Right atrium auricular region (tissue), 2 donors: ENCODE measurements at regions not wholly inside any gene's neighbourhood (a gene's known extent, or its start where the extent isn't known, plus 50 kb on each side); places are given as distances from the start of the nearest gene placed in this dataset.

Experiments
- DNase-seq: peaks from one replicate; pipeline ENCODE4 v3.0.0-alpha.2; 2019; ENCODE audit warnings: low spot score
- H3K27ac ChIP-seq, 2 donors: fragments of 200-600 bp; sonication (generic); 1 replicate in 1 of 2; 2 replicates in 1 of 2; pipeline ENCODE4 v1.5.1; 2016 to 2019
- H3K27me3 ChIP-seq, 2 donors: fragments of 200-600 bp; sonication (generic); one replicate each; pipeline versions ENCODE4 v1.5.1 to v1.6.0; 2017 to 2019
- H3K36me3 ChIP-seq: fragments of 200-600 bp; sonication (generic); one replicate; pipeline ENCODE4 v1.5.1; 2016
- H3K4me1 ChIP-seq, 2 donors: fragments of 200-600 bp; sonication (generic); one replicate each; pipeline versions ENCODE4 v1.5.1 to v1.6.0; 2017 to 2019
- H3K4me3 ChIP-seq, 2 donors: fragments of 200-600 bp; sonication (generic); 1 replicate in 1 of 2; 2 replicates in 1 of 2; pipeline ENCODE4 v1.5.1; 2017 to 2019; ENCODE audit warnings: mild to moderate bottlenecking in 1 of 2, moderate library complexity in 1 of 2
- H3K9me3 ChIP-seq, 2 donors: fragments of 200-600 bp; sonication (generic); one replicate each; pipeline ENCODE4 v1.5.1; 2019
- TF ChIP-seq, protein P1 (sequence below), 2 donors: fragments of 200-600 bp; sonication (generic); IDR thresholded peaks; one replicate each; pipeline ENCODE4 v1.5.1; 2019; ENCODE audit warnings: antibody characterized with exemption in 2 of 2

DNA sequence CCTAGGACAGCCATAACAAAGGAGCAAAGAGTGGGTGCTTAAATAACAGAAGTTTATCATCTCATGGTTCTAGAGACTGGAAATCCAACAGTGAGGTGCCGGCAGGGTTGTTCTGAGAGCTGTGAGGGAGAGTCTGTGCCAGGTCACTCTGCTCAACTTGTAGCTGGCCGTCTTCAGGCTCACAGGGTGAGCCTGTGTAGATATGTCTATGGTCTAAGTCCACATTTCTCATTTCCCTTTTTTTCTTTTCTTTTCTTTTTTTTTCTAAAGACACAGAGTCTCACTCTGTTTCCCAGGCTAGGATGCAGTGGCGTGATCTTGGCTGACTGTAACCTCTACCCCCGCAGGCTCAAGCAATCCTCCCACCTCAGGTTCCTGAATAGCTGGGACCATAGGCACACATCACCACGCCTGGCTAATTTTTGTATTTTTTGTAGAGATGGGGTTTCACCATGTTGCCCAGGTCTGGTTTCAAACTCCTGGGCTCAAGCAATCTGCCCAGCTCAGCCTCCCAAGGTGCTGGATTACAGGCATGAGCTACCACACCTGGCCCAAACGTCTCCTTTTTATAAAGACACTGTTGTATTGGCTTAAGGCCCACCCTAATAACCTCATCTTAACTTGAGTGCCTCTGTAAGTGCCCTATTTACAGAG is 142.2 kb downstream of the SP3 start:
- Histone ChIP-seq H3K27me3 (no peaks in the 10 kb centered on the region), H3K4me1 (no peaks in the 10 kb centered on the region), H3K9me3 (no peaks in the 10 kb centered on the region), H3K36me3 (no peaks in the 10 kb centered on the region), H3K27ac (no peak overlapping the region), H3K4me3 (no peak overlapping the region)
- DNase-seq, result no peak
- TF ChIP-seq, protein P1, sequence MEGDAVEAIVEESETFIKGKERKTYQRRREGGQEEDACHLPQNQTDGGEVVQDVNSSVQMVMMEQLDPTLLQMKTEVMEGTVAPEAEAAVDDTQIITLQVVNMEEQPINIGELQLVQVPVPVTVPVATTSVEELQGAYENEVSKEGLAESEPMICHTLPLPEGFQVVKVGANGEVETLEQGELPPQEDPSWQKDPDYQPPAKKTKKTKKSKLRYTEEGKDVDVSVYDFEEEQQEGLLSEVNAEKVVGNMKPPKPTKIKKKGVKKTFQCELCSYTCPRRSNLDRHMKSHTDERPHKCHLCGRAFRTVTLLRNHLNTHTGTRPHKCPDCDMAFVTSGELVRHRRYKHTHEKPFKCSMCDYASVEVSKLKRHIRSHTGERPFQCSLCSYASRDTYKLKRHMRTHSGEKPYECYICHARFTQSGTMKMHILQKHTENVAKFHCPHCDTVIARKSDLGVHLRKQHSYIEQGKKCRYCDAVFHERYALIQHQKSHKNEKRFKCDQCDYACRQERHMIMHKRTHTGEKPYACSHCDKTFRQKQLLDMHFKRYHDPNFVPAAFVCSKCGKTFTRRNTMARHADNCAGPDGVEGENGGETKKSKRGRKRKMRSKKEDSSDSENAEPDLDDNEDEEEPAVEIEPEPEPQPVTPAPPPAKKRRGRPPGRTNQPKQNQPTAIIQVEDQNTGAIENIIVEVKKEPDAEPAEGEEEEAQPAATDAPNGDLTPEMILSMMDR (IDR thresholded peaks at IDR 0.05), result no peak

DNA sequence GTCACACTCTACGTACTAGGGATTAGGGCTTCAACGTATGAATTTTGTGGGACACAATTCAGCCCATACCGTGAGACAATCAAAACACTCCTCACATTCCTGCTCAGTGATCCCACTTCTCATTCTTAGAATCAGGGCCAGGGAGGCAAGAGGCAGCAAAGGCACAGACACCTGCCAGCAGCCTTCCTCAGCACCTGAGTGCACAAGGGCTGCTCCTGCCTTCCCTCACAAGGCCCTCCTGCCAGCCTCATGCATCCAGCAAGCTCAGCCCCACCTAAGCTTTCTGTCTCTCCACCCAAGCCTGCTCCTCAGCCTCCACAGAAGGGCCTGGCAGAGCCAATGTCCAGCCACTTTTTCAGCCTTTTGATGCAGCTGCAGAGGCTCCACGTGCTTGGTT is 141.6 kb downstream of the SP3 start:
- TF ChIP-seq, protein P1 (IDR thresholded peaks at IDR 0.05), result no peak
- Histone ChIP-seq H3K4me1 (no peaks in the 10 kb centered on the region), H3K9me3 (no peaks in the 10 kb centered on the region), H3K36me3 (no peaks in the 10 kb centered on the region), H3K27me3 (no peaks in the 10 kb centered on the region), H3K27ac (no peak overlapping the region), H3K4me3 (no peak overlapping the region)
- DNase-seq, result no peak

DNA sequence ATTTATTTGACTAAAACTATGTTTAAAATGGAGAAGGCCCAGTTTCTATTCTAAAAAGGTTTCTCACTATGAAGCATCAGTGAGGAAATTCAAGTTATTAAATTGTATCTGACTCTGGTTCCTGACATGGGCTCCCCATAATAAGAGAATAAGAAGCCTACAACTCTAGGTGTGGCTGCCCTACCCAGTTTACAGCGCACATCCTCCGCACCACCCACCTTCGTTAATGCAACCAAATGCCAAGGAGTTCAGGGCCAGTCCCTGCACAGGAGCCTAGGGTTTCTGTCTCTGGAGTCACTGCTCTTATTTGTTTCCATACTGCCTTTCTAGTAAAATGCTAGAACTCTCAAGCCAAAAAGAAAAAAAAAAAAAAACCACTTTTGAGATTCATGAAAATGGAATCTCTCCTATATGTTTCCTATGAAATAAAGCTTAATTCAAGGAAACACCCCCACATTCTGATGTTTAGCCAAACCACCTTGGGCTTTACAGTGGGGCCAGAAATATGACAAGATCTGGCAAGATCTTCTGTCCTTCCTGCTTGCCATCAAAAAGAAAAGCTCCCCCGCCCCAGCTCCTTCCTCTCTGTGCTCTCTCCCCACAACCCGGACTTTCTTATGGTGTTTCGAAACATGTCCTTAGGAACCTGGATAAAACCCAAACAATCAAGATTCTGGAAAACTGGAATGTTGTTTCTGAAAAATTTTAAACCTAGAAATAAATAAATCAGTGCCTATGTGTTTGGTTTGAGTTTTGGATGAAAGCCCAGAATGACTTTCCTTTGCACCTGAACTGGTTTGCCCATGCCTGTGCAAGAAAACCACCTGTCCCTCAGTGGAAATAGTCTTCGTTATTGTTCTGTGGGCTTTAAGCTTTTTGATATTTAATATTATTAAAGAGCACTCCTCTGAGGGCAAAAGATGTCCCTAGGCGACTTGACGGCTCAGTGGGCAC is 136.7 kb downstream of the SP3 start:
- TF ChIP-seq, protein P1 (IDR thresholded peaks at IDR 0.05), result no peak
- no peak overlapping the region for H3K27ac ChIP-seq
- no peaks in the 10 kb centered on the region for H3K27me3 ChIP-seq
- peaks cover 0 to 20% of the 10 kb centered on the region in 2 donors for H3K4me1 ChIP-seq
- H3K36me3 ChIP-seq, result no peaks in the 10 kb centered on the region
- H3K9me3 ChIP-seq, result no peaks in the 10 kb centered on the region
- DNase-seq, result no peak
- H3K4me3 ChIP-seq, result no peak overlapping the region

DNA sequence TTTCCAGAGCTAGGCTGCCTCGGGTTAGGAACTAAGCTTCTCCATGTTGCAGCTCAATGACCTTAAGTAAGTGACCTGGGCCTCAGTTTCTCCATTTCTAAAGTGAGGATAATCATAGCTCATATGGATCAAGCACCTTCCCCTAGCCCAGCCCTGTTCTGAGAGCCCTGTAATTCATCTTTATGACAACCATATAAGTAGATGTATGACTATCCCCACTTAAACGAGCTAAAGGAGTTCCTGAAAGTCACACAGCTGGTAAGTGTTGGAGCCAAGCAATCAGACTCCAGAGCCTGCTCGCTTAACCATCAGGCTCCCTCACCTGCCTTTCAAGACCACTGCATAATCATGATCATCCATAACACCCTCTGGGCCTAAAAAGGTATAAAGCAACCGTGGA is 135.4 kb downstream of the SP3 start:
- peaks cover 0 to 20% of the 10 kb centered on the region in 2 donors for H3K4me1 ChIP-seq
- H3K9me3 ChIP-seq, result no peaks in the 10 kb centered on the region
- TF ChIP-seq, protein P1 (IDR thresholded peaks at IDR 0.05), result no peak
- no peaks in the 10 kb centered on the region for H3K27me3 ChIP-seq
- H3K27ac ChIP-seq, result no peak overlapping the region
- no peaks in the 10 kb centered on the region for H3K36me3 ChIP-seq
- no peak for DNase-seq
- H3K4me3 ChIP-seq, result no peak overlapping the region

DNA sequence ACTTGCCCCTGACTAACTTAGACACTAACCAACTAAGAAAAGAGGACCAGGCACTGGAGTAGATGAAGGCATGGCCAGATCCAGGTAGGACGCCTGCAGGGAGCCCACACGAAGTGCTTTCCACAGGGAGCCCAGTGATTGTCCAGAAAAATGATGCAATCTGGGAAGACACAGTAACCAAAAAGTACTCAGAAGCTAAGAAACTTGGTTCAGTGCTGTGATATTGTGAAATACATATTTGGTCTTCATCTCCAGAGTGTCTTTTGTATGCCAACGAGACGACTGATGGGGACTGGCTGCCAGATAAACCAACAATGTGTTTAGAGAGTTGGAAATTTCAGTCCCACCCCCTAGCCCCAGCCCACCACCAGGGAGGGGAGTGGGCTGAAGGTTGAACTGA is 135.0 kb downstream of the SP3 start:
- TF ChIP-seq, protein P1 (IDR thresholded peaks at IDR 0.05), result no peak
- Histone ChIP-seq H3K4me3 (no peak overlapping the region), H3K36me3 (no peaks in the 10 kb centered on the region), H3K27ac (no peak overlapping the region), H3K4me1 (peaks cover 0 to 20% of the 10 kb centered on the region in 2 donors), H3K27me3 (no peaks in the 10 kb centered on the region), H3K9me3 (no peaks in the 10 kb centered on the region)
- no peak for DNase-seq
